PC-9 (cell line): ENCODE measurements at regions not wholly inside any gene's neighbourhood (a gene's known extent, or its start where the extent isn't known, plus 50 kb on each side); places are given as distances from the start of the nearest gene placed in this dataset.

ENCODE experiments used
- BruUV-seq: library from RNA; stranded (reverse); fragments of 400-500 nt; replicated peaks from 2 replicates; lab custom pipeline; 2021; lab: Mats Ljungman, UMichigan
- CTCF ChIA-PET: fragments of 300-600 bp; sonication (Branson Sonifier 250); formaldehyde crosslinking; loops from one replicate; lab custom pipeline; 2022; ENCODE audit warnings: antibody characterized with exemption; lab: Charles Lee
- POLR2A ChIA-PET: fragments of 300-600 bp; sonication (Branson Sonifier 250); formaldehyde crosslinking; loops from one replicate; lab custom pipeline; 2022; ENCODE audit warnings: antibody characterized with exemption; ENCODE audit not compliant: unreplicated experiment; lab: Charles Lee
- DNase-seq, 2 experiments: peaks; one replicate each; pipeline versions ENCODE4 v3.0.0 to v3.0.0-alpha.2; 2015 to 2022; ENCODE audit warnings: mixed read lengths in 1 of 2
- H2AFZ ChIP-seq: fragments of 200-600 bp; sonication (generic); 2 replicates; pipeline ENCODE4 v1.8.1; 2017; ENCODE audit warnings: antibody characterized with exemption
- H3F3A ChIP-seq: fragments of 200-600 bp; sonication (generic); 2 replicates; pipeline ENCODE4 v1.8.1; 2017; ENCODE audit warnings: antibody characterized with exemption, mild to moderate bottlenecking, low read depth; ENCODE audit not compliant: insufficient read depth
- H3K27ac ChIP-seq: fragments of 200-600 bp; sonication (generic); 2 replicates; pipeline ENCODE4 v1.6.1; 2016; ENCODE audit warnings: mixed run types
- H3K27me3 ChIP-seq: fragments of 200-600 bp; sonication (generic); 2 replicates; pipeline ENCODE4 v1.6.1; 2016; ENCODE audit warnings: low read depth, mixed run types; ENCODE audit not compliant: insufficient read depth
- H3K36me3 ChIP-seq: fragments of 200-600 bp; sonication (generic); 2 replicates; pipeline ENCODE4 v1.6.1; 2016; ENCODE audit warnings: low read depth, mixed run types
- H3K4me1 ChIP-seq: fragments of 200-600 bp; sonication (generic); replicated peaks from 2 replicates; pipeline ENCODE4 v1.6.1; 2016; ENCODE audit warnings: mixed run types; ENCODE audit not compliant: insufficient read depth
- H3K4me2 ChIP-seq: fragments of 200-600 bp; sonication (generic); 2 replicates; pipeline ENCODE4 v1.6.1; 2017; ENCODE audit warnings: mixed run types
- H3K4me3 ChIP-seq: fragments of 200-600 bp; sonication (generic); 2 replicates; pipeline ENCODE4 v1.6.1; 2016; ENCODE audit warnings: mixed run types
- H3K79me2 ChIP-seq: fragments of 200-600 bp; sonication (generic); 2 replicates; pipeline ENCODE4 v1.6.1; 2017; ENCODE audit warnings: low read depth, mixed run types
- H3K9me2 ChIP-seq: fragments of 200-600 bp; sonication (generic); 2 replicates; pipeline ENCODE4 v1.8.1; 2017; ENCODE audit warnings: mild to moderate bottlenecking; ENCODE audit not compliant: insufficient read depth
- H3K9me3 ChIP-seq: fragments of 200-600 bp; sonication (generic); 2 replicates; pipeline ENCODE4 v1.8.1; 2016; ENCODE audit warnings: low read depth; ENCODE audit not compliant: insufficient read depth
- H4K20me1 ChIP-seq: fragments of 200-600 bp; sonication (generic); 2 replicates; pipeline ENCODE4 v1.8.1; 2017; ENCODE audit not compliant: insufficient read depth
- EZH2 ChIP-seq: fragments of 200-600 bp; sonication (generic); IDR thresholded peaks from 2 replicates; pipeline ENCODE4 v1.8.0; 2017; ENCODE audit warnings: antibody characterized with exemption, low read depth
- intact Hi-C: fragments of 100-400 bp; cut with micrococcal nuclease; formaldehyde crosslinking; loops from one replicate; pipeline ENCODE4 v1.10.0; 2022; ENCODE audit not compliant: unreplicated experiment
- TF ChIP-seq, protein P1 (sequence below): fragments of 200-600 bp; sonication (generic); conservative IDR thresholded peaks from 2 replicates; pipeline ENCODE4 v1.6.1; 2017; ENCODE audit warnings: mixed run types, antibody characterized with exemption, mild to moderate bottlenecking, moderate library complexity

- Histone ChIP-seq H3K4me2 (no peak overlapping the region), H3K9me3 (no peaks in the 10 kb centered on the region), H3K36me3 (no peaks in the 10 kb centered on the region), H3K27me3 (no peaks in the 10 kb centered on the region), H4K20me1 (no peaks in the 10 kb centered on the region), H3K4me1 (no peaks in the 10 kb centered on the region), H3K27ac (no peak overlapping the region), H2AFZ (no peak overlapping the region), H3K9me2 (no peaks in the 10 kb centered on the region), H3K4me3 (no peak overlapping the region), H3F3A (no peaks in the 10 kb centered on the region), H3K79me2 (no peaks in the 10 kb centered on the region)
- no peak for TF ChIP-seq EZH2
- TF ChIP-seq, protein P1, sequence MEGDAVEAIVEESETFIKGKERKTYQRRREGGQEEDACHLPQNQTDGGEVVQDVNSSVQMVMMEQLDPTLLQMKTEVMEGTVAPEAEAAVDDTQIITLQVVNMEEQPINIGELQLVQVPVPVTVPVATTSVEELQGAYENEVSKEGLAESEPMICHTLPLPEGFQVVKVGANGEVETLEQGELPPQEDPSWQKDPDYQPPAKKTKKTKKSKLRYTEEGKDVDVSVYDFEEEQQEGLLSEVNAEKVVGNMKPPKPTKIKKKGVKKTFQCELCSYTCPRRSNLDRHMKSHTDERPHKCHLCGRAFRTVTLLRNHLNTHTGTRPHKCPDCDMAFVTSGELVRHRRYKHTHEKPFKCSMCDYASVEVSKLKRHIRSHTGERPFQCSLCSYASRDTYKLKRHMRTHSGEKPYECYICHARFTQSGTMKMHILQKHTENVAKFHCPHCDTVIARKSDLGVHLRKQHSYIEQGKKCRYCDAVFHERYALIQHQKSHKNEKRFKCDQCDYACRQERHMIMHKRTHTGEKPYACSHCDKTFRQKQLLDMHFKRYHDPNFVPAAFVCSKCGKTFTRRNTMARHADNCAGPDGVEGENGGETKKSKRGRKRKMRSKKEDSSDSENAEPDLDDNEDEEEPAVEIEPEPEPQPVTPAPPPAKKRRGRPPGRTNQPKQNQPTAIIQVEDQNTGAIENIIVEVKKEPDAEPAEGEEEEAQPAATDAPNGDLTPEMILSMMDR, result no peak
- no TSS peak for BruUV-seq
- no peak for DNase-seq
- intact Hi-C loops, result no loop called here
- ChIA-PET CTCF (no interaction called here), POLR2A (no interaction called here)
These were observed 242.0 kb upstream of the SEMA6D start for GRCh38 chr15:47475336-47475735.

DNA sequence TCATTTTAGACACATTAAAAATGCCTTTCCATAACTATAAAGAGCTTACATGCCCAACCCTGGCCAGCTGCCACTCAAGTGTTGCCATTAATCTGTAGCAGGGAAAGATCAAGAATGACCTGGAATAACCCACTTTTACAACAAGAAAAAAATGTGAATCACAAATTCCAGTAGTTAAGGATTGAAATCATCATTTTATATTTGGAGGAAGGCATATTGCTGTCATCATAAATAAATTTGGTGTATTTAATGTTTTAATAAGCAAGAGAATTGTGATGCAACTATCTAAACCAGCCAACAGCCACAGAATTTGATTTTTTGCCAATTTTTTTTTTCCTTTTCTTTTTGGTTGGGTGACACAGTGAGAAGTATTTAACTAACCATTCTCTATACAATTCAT lies 240.0 kb upstream of the SEMA6D start:
- Histone ChIP-seq H3K27me3 (no peaks in the 10 kb centered on the region), H4K20me1 (no peaks in the 10 kb centered on the region), H3K79me2 (no peaks in the 10 kb centered on the region), H3K36me3 (no peaks in the 10 kb centered on the region), H3K9me2 (no peaks in the 10 kb centered on the region), H3K9me3 (no peaks in the 10 kb centered on the region), H2AFZ (no peak overlapping the region), H3K4me1 (no peaks in the 10 kb centered on the region), H3K27ac (no peak overlapping the region), H3K4me3 (no peak overlapping the region), H3K4me2 (no peak overlapping the region), H3F3A (no peaks in the 10 kb centered on the region)
- DNase-seq, result no peak
- ChIA-PET POLR2A (no interaction called here), CTCF (no interaction called here)
- no TSS peak for BruUV-seq
- no peak for TF ChIP-seq EZH2
- TF ChIP-seq, protein P1, result no peak
- intact Hi-C loops, result no loop called here

DNA sequence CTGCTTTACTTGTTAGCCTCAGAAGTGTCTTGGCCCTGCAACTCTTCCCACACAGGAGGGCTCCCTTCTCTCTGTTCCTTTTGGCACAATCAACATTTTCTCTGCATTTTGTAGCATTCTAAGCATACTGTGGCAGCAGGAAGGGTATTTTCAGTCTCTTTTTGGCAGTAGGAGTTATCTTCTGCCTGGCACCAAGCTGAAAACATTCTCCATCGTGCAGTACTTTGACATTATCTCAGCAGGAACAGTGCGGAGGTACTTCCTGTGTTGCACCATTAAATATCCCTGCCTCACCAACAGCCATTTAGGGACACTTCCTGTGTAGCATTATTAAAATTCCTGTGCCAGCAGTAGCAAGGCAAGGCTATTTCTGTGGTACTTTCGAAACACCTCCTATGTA lies 233.2 kb upstream of the SEMA6D start:
- H3K4me1 ChIP-seq, result no peaks in the 10 kb centered on the region
- no peaks in the 10 kb centered on the region for H4K20me1 ChIP-seq
- no peak overlapping the region for H2AFZ ChIP-seq
- H3K9me3 ChIP-seq, result no peaks in the 10 kb centered on the region
- no peak overlapping the region for H3K4me3 ChIP-seq
- no peaks in the 10 kb centered on the region for H3K36me3 ChIP-seq
- H3K4me2 ChIP-seq, result no peak overlapping the region
- CTCF ChIA-PET, result no interaction called here
- H3K27ac ChIP-seq, result no peak overlapping the region
- POLR2A ChIA-PET, result no interaction called here
- TF ChIP-seq EZH2, result no peak
- TF ChIP-seq, protein P1, result no peak
- no peaks in the 10 kb centered on the region for H3K79me2 ChIP-seq
- no peaks in the 10 kb centered on the region for H3K9me2 ChIP-seq
- intact Hi-C loops, result no loop called here
- DNase-seq, result no peak
- no peaks in the 10 kb centered on the region for H3K27me3 ChIP-seq
- no peaks in the 10 kb centered on the region for H3F3A ChIP-seq
- no TSS peak for BruUV-seq
